EH (cell line): ENCODE measurements at regions not wholly inside any gene's neighbourhood (a gene's known extent, or its start where the extent isn't known, plus 50 kb on each side); places are given as distances from the start of the nearest gene placed in this dataset.

ENCODE experiments used
- DNase-seq: peaks from one replicate; pipeline ENCODE4 v3.0.0-alpha.2; 2015; ENCODE audit warnings: low read depth

DNA sequence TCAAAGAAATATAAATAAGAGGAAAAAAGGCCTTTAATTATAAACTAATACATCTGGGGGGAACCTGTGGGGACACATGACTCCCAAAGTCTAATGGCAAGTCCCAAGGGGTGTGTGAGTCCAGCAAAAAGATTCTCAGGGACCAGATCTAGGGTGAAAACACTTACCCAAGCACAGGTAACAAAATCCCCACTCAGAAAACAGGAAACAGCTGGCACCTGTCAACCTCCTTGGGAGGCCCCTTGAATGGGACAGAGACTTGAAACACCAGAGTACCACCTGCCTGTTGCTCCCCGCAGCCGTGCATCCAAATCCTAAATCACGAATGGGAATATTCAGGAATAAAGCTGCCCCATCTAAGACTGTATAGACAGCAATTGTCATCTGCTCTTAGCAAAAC lies 461.2 kb upstream of the CDH5 start:
- no peak for DNase-seq

DNA sequence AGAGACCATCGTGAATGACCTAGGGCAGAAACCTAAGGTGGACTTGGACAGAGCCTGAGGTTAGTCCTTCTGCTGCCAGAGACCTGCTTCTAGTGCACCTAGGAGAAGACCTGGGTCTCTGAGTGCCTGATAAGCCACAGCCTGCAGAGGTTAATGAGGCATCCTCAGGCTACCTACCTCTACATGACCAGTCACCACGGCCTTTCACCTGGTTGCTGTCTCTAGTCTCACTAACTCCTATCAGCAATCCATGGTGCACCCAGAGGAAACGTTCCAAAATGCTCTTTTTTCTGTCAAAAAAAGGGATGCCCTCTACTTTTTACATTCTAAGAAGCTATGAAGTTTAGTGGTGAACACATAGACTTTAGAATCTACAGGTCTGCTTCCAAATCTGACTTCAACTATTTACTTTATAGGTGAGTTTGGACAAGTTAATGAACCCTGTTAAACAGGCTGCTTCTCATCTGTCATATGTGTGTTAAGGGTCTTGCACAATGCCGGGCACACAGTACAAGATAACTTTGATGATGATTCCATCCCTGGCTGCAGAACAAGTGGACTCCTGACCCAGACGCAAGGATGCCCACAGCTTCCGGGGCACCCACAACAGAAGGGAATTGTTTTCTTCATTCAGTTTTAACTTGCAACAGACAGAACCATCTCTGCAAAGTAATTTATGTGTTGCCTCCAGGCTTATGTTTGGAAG lies 469.9 kb upstream of the CDH5 start:
- no peak for DNase-seq

DNA sequence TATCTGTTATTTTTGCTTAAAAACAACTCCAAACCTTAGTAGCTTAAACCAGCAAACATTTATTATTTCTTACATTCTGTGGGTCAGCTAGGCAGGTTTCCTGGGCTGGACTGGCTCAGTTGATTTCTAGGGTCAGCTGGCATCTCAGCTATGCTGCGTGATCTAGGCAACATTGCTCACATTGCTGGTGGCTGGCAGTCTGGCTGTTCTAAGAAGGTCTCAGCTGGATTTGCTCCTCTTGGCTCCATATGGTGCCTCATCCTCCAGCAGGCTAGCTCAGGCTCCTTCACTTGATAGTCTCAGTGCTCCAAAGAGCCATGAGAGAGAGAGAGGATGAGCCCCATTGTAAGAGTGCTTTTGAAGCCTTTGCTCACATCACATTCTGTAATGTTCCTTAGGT lies 470.6 kb upstream of the CDH5 start:
- peak; percentile 22 for DNase-seq

DNA sequence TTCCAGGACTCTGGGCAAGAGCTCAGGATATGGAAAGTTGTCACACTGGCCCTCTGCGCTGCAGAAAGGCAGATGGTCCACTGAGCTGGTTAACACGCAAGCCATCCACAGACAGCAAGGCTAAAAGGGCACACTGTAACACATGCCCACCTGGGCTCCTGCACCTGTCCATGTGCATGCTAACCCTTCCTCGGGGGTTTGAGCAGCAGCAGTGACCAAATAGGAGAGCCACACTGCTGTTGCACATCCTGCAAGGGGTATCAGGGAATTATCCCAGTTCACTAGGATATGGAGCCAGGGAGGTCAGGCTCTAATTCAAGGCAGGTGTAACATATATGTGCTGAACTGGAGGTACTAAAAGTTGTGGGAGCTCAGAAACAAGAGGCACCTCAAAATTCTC lies 471.0 kb upstream of the CDH5 start:
- DNase-seq, result no peak

DNA sequence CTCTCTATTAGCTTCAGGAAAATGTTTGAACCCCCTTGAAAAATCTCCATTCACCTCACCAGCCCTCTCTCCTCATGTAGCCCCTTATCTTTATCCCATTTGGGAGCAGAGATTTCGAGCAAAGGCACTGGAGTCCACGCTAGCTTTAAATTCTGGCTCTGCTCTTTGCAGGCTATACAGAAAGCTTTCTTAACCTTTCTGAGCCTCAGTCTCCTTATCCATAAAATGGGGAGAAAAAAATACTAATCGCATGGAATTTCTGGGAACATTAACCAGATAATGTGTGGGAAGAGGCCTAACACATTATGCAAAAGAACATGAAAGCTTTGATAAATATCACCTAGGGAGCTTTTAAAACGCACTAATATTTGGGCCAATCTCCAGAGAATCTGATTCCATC lies 476.3 kb upstream of the CDH5 start:
- DNase-seq, result no peak

DNA sequence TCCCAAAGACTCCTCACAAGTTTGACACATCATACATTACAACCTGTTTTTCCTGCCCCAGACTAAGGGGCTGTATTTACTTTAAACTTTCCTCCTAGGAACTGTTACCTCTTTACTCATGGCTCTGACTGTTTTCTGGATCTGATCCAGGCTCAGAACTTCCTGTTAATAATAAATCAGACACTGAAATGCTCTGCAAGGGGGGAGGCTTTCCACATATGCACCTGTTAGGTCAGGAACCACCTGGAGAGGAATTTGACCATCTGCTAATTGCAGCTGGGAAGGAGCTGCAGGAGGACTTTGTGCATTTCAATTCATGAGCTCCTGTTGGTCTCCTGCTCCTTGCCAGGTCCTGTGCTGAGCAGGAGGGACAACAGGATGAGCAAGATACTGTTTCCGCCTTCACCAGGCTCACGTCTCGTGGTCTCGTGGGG lies 476.9 kb upstream of the CDH5 start:
- no peak for DNase-seq

DNA sequence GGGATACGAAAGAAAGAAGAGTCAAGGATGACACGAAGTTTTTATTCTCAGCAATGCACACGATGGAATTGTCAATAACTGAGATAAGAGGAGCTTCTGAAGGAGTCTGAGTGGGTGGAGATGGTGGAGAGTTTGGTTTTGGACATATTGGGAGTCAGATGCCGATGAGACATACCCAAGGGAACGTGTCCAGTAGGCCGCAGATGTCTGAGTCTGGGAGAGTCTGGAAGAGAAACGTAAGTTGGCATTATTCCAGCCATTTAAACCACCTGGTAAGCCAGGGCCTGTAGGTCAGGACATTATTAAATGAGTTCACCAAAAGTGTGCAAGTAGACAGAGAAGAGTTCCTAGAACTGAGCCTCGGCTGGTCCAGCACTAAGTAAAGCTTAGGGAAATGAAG lies 478.3 kb upstream of the CDH5 start:
- DNase-seq, result no peak

DNA sequence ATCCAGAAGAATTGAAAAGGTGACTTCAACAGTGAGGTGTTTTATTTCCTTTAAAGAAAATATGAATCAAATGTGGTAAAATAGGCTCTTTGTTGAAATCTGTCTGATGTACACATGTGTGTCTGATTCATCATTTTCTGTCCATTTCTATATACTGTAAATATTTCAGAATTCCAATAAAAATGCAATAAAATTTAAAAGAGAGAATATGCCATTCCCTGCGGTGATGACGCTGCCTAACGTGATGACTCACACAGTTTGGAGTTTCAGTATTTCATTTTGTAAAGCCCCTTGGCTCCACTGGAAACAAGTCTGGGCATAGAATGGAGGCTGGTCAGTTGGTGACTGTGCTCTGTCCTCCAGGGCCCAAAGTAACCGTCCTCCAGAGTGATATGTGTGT lies 482.5 kb upstream of the CDH5 start:
- DNase-seq, result peak; percentile 73

DNA sequence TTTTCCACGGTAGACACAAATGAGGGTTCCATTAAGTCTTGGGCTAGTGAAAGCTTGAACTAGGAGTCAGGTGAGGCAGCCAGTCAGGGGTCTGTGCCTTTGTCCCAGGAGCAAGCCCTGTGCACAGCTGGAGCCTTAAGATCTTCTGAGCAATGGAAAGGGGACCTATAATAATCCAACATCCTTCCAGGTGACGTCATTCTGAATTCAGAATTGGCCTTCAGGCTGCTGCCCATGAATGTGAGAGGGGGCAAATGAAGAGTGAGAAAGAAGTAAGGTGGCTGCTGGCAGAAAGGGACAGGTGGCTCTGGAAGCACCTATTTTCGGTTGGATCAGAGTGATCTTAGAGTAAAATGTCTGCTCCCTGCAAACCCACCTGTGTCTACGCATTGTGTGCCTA lies 488.1 kb upstream of the CDH5 start:
- no peak for DNase-seq

DNA sequence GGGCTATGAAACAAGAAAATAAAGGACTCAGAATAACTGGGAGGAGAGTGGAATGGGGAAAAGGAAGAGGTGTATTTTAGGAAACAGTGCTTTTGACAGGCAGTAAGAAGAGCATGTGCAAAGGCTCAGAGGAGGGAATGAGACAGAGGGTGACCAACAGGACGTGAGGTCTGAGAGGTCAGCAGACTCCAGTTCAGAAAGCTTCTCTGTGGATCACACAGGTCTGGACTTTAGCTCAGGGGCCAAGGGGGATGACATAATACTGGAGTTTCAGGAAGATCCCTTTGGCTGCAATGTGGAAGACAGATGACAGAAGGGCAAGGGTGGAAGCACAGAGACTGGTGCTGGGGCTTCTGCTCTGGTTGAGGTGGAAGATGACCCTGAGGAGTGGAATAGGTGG lies 489.9 kb upstream of the CDH5 start:
- peak; percentile 18 for DNase-seq

DNA sequence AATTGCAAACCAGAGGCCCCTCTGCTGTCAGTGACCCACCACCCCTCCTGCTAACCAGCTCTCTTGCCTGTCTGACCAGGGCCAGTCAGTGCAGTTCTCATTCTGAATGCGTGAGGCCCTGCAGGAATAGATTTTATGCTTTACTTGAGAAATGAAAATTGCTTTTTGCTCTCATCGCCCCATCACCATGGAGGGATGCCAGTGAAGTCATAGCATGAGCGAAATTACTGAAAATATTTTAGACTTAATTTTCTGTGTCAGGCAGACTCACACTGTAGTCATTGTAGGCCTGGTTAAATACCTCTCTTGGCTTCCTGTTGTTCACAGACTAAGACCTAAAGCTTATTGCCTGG lies 490.5 kb upstream of the CDH5 start:
- DNase-seq, result peak; percentile 41

DNA sequence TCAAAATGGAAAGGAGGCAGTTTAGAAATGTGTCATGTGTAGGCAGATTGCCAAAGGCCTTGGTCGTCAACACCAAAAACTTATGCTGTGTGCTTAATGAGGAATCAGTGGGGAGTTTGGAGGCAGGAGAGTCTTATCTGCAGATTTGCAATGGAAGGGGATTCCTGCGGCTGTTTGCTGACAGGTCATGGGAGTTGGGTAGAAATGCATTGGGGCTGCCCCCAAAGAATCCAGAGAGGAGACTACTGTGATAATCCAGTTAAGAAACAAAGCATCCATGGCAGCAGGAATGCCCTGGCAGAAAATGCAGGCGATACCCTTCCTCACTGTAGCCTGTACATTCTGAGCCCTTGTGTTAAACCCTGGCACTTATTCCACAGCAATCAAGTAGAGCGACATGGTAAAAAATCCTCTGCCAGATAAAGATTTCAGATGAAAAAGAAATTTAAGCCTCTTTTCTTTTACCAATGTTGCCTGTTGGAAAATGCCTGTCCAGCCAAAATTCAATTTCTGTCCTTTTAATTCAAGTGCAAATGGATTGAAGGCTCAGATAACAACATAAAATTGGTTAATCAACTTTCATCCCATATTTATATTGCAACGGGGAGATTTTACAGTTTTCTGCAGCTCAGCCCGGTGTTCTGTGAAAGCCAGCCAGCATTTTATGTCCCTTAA lies 491.0 kb upstream of the CDH5 start:
- peak; percentile 8 for DNase-seq

DNA sequence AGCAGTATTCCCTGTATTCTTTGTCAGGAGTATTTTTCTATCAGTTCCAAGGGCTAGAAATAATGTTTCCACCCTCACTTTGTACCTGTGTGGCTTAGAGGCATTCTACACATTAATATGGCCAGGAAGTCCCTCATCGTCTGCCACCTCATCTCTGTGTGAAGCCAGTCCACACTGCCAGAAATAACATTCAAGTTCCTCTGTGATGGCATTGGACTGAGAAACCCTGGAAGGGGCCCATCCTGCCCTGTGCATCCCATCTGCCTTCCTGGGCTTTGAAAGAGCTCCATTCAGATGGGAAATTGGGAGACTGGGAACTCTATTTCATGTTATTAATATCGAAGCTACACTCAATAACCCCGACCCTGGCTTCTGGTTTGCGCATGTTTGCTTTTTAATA lies 497.2 kb upstream of the CDH5 start:
- DNase-seq, result no peak

DNA sequence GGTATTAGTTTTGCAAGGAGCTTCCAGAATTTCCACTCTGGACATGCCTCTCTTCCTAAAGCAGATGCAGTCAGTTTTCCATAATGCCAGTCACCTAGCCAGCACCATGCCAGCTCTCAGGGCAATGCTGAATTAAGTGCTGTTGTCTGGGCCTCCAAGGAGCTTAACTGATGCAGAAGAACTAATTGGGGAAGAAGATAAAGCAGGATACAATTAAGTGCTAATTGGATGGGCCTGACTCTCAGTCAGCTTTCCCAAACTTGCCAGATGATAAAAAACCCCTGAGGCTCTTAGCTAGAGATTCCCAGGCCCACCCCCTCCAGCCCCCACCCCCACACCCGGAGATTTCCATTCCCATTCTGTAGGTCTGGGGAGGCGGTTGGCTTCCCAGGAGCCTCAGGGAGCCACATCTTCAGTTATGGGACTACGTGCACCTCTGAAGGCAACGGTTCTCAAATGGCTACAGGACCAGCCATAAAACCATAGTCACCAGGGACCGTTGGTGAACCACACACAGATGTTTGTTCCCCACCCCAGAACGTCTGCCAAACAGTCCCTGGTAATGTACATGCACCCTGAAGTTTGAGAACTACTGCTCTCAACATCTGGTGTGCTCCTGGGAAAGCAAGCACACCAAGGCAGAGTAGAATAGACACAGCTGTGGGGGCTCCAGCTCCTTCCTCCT lies 499.1 kb upstream of the CDH5 start:
- DNase-seq, result no peak

DNA sequence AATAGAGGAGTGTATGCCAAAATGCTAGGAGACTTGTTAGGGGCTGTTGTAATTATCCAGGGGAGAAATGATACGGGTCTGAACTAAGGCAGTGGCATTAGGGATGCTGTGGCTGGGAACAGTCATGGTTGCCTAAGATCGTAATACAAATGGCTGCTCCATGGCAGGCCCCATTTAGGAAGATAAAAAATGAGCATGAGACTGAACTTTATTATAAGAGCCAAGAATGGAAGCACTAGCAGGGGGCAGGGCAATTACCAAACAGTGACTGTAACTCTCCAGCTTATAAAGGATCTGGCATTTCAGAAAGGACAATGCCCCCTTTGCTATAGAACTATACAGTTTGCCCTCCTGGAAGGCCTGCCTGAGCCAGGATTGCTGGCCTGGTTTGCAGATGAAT lies 503.3 kb upstream of the CDH5 start:
- no peak for DNase-seq

DNA sequence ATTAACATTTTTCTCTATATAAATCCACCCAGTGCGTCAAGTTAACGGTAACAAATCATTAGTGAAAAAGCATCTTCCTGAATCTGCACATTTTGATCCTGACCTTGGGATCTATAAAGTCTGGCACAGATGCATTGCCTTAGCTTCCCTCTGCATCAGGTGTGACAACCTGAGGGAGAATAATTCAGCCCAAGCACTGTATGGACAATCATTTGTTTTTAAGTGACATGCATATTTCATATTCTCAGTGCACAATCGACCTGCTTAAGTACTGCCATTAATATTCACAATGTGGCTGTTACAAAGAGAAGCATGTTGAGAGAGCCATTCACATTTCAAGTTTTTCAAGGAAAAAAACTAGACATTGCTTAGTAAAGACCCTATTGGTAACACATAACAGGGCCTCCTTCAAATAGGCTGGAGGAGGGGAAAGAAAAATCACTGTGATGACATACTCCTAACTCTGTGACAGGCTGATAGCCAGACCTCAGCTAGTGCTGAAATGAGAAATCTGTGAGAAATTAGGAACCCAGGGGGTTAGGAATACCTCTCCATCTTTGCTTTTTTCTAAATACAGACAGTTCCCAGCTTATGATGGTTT lies 505.3 kb upstream of the CDH5 start:
- no peak for DNase-seq

DNA sequence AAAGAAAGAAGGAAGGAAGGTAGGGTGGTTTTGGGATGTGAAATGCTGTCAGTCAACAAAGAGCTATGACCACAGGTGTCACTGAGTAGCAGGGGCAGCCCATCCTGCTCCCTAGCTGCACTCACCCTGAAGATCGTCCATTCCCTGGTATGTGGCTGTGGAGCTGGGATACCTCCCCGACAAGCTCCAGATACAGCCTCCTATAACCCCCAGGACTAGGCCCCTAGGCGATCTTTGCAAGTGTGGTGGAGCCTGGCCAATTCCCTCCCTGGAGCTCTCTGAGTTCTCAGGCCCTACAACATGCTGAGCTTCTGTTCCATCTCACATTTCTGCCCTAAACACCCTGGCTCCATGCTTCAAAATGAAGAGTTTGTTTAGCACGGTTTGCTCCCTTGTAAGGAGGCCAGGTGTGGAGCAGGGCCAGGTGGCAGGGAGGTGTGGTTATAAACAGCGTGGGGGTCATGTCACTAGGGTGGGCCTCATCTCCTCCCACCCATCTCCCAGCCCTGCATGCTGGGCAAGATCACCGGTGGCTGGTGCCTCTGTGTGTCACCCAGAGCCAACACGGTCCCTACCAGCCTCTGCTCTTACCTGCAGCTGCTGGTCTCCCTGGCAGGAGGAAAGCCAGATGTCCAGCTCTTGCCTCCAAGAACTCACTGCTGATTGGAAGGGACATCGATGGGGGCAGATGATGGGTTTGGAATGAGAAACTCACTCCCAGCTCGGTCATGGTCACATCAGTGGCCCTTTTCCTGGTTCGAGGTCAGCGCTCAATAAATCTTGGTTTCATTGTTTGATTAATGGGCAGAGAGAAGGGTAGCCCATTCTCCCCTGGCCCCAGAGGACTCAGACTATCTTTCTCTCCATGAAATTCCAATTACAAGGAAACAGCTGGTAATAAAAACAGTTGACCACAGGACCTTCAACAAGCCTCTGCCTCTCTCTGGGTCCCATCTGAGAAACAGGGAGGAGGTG lies 511.0 kb upstream of the CDH5 start:
- no peak for DNase-seq

DNA sequence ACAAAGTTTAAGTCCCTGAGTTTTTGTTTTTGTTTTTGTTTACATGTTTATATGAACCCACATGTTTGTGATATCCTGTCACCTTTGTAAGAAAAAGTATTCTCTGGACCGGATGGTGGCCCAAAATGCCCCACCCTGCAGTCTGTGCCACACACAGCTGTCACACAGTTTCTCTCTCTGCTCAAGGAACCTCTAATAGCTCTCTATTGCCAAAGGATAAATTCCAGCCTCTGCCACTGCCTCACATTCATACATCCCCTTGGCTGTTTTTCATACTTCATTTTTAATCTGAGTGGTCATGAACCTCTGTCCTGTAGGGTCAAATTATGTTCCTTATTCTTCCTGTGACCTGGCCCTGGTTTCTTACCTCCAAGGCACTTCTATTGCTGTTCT lies 520.3 kb upstream of the CDH5 start:
- no peak for DNase-seq

DNA sequence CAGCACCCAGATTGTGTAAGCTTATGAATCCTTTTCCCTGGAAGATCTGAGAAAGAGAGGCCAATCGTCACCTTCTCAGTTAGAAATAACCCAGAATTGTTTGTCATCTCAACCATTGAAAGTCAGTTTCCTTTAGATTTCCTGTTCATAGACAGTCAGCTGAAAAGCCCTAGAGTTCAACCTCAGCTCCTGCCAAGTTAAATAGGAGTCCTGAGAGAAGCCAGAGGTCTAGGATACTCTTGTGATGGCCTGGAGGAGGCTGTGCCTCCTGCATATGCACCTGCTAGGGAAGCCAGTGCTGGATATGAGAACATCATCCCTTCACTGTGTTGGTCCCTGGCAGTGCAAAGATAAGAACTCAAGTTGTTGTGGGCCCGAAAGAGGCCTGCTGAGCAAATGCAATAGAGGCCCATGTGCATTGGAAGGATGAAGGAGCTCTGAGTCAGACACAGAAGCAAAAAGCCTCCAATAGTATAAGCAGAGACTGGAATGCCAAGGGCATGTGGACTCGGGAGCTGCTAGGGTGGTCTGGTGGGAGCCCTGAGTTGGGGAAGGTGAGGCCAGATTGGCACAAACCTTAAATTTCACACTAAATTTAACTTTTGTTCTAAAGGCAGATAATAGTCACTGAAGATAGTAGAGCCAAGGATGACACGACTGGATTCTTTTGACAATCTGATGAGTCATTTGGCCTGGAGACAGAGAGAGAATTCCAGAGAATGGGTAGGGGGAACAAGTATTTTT lies 520.9 kb upstream of the CDH5 start:
- DNase-seq, result peak; percentile 57

DNA sequence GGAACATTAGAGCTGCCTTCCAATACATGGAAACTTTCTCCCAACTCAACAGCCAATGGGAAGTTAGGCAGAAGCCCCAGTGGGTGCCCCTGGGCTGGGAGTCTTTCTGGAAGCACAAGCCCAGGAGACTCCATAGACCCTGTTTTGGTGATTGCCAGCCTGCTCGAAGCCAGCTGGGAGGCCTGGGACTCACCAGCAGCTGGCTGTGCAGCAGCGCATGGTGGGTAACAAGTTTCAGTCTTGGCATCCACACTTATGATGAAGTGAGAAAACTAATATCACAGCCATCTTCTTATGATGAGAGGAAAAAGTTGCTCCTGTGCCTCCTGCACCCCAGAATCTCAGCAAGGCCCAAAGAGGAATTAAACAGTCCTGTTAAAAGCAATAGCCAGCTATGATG lies 522.5 kb upstream of the CDH5 start:
- no peak for DNase-seq

DNA sequence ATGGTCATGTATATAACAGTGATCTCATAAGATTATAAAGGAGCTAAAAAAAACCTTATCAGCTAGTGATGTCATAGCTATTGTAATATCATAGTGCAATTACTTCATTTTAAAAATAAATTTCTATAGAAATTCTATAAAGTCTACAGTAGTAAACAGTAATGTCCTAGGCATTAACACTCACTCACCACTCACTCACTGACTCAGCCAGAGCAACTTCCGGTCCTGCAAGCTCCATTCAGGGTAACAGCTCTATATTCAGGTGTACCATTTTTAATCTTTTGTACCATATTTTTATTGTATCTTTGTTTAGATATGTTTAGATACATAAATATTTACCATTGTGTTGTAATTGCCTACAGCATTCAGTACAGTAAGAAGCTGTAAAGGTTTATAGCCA lies 524.4 kb upstream of the CDH5 start:
- peak; percentile 4 for DNase-seq
